ENCODE measurements at regions not wholly inside any gene's neighbourhood (a gene's known extent, or its start where the extent isn't known, plus 50 kb on each side); places are given as distances from the start of the nearest gene placed in this dataset.

- TF ChIP-seq RAD21 (IDR thresholded peaks at IDR 0.05) (no peak), ZBTB33 (IDR thresholded peaks at IDR 0.05) (no peak)
These were observed 236.8 kb upstream of the HS6ST1 start for GRCh38 chr2:128555433-128555832.

All from liver (tissue), 2 donors.